HG03280 (cell line): ENCODE measurements at regions not wholly inside any gene's neighbourhood (a gene's known extent, or its start where the extent isn't known, plus 50 kb on each side); places are given as distances from the start of the nearest gene placed in this dataset.
"Not testable (repeated sequence)": the region's sequence is repeated elsewhere in the genome, so short reads cannot be mapped to it uniquely, and the experiment has no call there.

Source experiments
- ATAC-seq: cut with Tn5 transposase; IDR thresholded peaks from one replicate; pipeline ENCODE4 v1.9.1; 2021; ENCODE audit warnings: mild to moderate bottlenecking, moderate library complexity; ENCODE audit not compliant: unreplicated experiment

- ATAC-seq, result no peak
Observed at GRCh38 chr2:84373391-84373790, 85.7 kb downstream of the SUCLG1 start.

- no peak for ATAC-seq
Observed at GRCh38 chr2:84362541-84362940, 96.5 kb downstream of the SUCLG1 start.

GRCh38 chr2:84338069-84338468, 121.0 kb downstream of the SUCLG1 start:
- no peak for ATAC-seq

GRCh38 chr2:84327645-84328249, 131.3 kb downstream of the SUCLG1 start:
- no peak for ATAC-seq

- no peak for ATAC-seq
Observed at GRCh38 chr2:84326831-84327432, 132.1 kb downstream of the SUCLG1 start.

- no peak for ATAC-seq
Observed at GRCh38 chr2:84323890-84324289, 135.2 kb downstream of the SUCLG1 start.

GRCh38 chr2:84320940-84321339, 138.1 kb downstream of the SUCLG1 start:
- ATAC-seq, result no peak

- ATAC-seq, result no peak
Observed at GRCh38 chr2:84319581-84319980, 139.5 kb downstream of the SUCLG1 start.

GRCh38 chr2:84317135-84317534, 141.9 kb downstream of the SUCLG1 start:
- no peak for ATAC-seq

- peak; percentile 99 for ATAC-seq
Observed at GRCh38 chr2:84314901-84315330, 144.2 kb downstream of the SUCLG1 start.

- ATAC-seq, result no peak
Observed at GRCh38 chr2:84314250-84314649, 144.8 kb downstream of the SUCLG1 start.

GRCh38 chr2:84309281-84309680, 149.8 kb downstream of the SUCLG1 start:
- no peak for ATAC-seq

- no peak for ATAC-seq
Observed at GRCh38 chr2:84306361-84306760, 152.7 kb downstream of the SUCLG1 start.

- peak; percentile 90 for ATAC-seq
Observed at GRCh38 chr2:84302513-84303412, 156.3 kb downstream of the SUCLG1 start.

- ATAC-seq, result no peak
Observed at GRCh38 chr2:84301717-84302116, 157.4 kb downstream of the SUCLG1 start.

GRCh38 chr2:84300696-84301029, 158.4 kb downstream of the SUCLG1 start:
- ATAC-seq, result no peak

GRCh38 chr2:84300001-84300695, 158.9 kb downstream of the SUCLG1 start:
- not testable (repeated sequence) for ATAC-seq

- no peak for ATAC-seq
Observed at GRCh38 chr2:84299211-84299775, 159.8 kb downstream of the SUCLG1 start.

GRCh38 chr2:84297155-84297554, 161.9 kb downstream of the SUCLG1 start:
- no peak for ATAC-seq

- no peak for ATAC-seq
Observed at GRCh38 chr2:84293791-84294380, 165.2 kb downstream of the SUCLG1 start.

- no peak for ATAC-seq
Observed at GRCh38 chr2:84292545-84292944, 166.5 kb downstream of the SUCLG1 start.
